ENCODE measurements at regions not wholly inside any gene's neighbourhood (a gene's known extent, or its start where the extent isn't known, plus 50 kb on each side); places are given as distances from the start of the nearest gene placed in this dataset.

- no peaks in the 10 kb centered on the region for H3K9me3 ChIP-seq (ENCODE audit: control insufficient read depth in 1 of 2, insufficient read depth in 1 of 2, low read depth in 1 of 2, low read length in 2 of 2)
- ChIA-PET CTCF (no interaction called here), POLR2A (no interaction called here), RAD21 (ENCODE audit: low non-redundant PET in 1 of 2, low total read pairs in 2 of 2, uncharacterized antibody in 2 of 2, unreplicated experiment in 2 of 2) (no interaction called here)
- ATAC-seq (no peak), DNase-seq (ENCODE audit: low read depth, low spot score) (no peak)
- no peaks in the 10 kb centered on the region for H4K20me1 ChIP-seq (ENCODE audit: insufficient read depth)
- no peak overlapping the region for H3K27ac ChIP-seq (ENCODE audit: low read depth, low read length)
- H3K4me2 ChIP-seq (ENCODE audit: low read length) = no peak overlapping the region
- H3K9me2 ChIP-seq (ENCODE audit: insufficient read depth) = no peaks in the 10 kb centered on the region; the same call in 1 of the 2 replicates
- no peaks in the 10 kb centered on the region for H3K27me3 ChIP-seq (ENCODE audit: insufficient read depth, low read length)
- H3K79me2 ChIP-seq (ENCODE audit: insufficient read depth, low read length) = no peaks in the 10 kb centered on the region
- TF ChIP-seq, protein P1, sequence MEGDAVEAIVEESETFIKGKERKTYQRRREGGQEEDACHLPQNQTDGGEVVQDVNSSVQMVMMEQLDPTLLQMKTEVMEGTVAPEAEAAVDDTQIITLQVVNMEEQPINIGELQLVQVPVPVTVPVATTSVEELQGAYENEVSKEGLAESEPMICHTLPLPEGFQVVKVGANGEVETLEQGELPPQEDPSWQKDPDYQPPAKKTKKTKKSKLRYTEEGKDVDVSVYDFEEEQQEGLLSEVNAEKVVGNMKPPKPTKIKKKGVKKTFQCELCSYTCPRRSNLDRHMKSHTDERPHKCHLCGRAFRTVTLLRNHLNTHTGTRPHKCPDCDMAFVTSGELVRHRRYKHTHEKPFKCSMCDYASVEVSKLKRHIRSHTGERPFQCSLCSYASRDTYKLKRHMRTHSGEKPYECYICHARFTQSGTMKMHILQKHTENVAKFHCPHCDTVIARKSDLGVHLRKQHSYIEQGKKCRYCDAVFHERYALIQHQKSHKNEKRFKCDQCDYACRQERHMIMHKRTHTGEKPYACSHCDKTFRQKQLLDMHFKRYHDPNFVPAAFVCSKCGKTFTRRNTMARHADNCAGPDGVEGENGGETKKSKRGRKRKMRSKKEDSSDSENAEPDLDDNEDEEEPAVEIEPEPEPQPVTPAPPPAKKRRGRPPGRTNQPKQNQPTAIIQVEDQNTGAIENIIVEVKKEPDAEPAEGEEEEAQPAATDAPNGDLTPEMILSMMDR (IDR thresholded peaks at IDR 0.05 in 2 of 3, conservative IDR thresholded peaks at IDR 0.05 in 1 of 3; ENCODE audit: borderline replicate concordance in 1 of 3, insufficient read depth in 1 of 3, low read depth in 2 of 3, low read length in 2 of 3) = no peak
- no peaks in the 10 kb centered on the region for H3K36me3 ChIP-seq (ENCODE audit: control insufficient read depth in 1 of 2, insufficient read depth in 2 of 2, low read length in 2 of 2)
- no TSS peak for BruUV-seq (replicated peaks)
- H2AFZ ChIP-seq (ENCODE audit: low read depth, low read length, poor library complexity, severe bottlenecking) = no peak overlapping the region
- H3K9ac ChIP-seq (ENCODE audit: low read length) = no peak overlapping the region
- H3K4me3 ChIP-seq (replicated peaks in 1 of 2; ENCODE audit: low read depth in 1 of 2, low read length in 2 of 2) = no peak overlapping the region
- intact Hi-C loops (cut with micrococcal nuclease) = no loop called here
- peaks cover 2 to 23% of the 10 kb centered on the region in 2 experiments; a peak in 3 of 4 replicates for H3K4me1 ChIP-seq (ENCODE audit: control insufficient read depth in 1 of 2, insufficient read depth in 2 of 2, low read length in 2 of 2)
These were observed 423.4 kb downstream of the CD83 start for GRCh38 chr6:14540810-14541540.

- POLR2A ChIA-PET = no interaction called here
- H3K9me2 ChIP-seq (ENCODE audit: insufficient read depth) = no peaks in the 10 kb centered on the region; the same call in 1 of the 2 replicates
- TF ChIP-seq TCF7L2 (IDR thresholded peaks at IDR 0.05; ENCODE audit: borderline replicate concordance, extremely low read depth, insufficient read depth, insufficient read length) = no peak
- TF ChIP-seq, protein P1 (IDR thresholded peaks at IDR 0.05 in 2 of 3, conservative IDR thresholded peaks at IDR 0.05 in 1 of 3; ENCODE audit: borderline replicate concordance in 1 of 3, insufficient read depth in 1 of 3, low read depth in 2 of 3, low read length in 2 of 3) = no peak
- peak; percentile 53 for TF ChIP-seq JUND (IDR thresholded peaks at IDR 0.05)
- no peak for TF ChIP-seq POLR2AphosphoS5 (IDR thresholded peaks at IDR 0.05; ENCODE audit: low read depth, low read length)
- TF ChIP-seq SIN3A (IDR thresholded peaks at IDR 0.05; ENCODE audit: low read depth) = no peak
- TF ChIP-seq POLR2A (IDR thresholded peaks at IDR 0.05; ENCODE audit: borderline replicate concordance, extremely low read depth, insufficient read depth, insufficient read length) = no peak
- TF ChIP-seq SP1 (IDR thresholded peaks at IDR 0.05; ENCODE audit: low read depth) = no peak
- TF ChIP-seq YY1 (IDR thresholded peaks at IDR 0.05; ENCODE audit: extremely low read depth, insufficient replicate concordance, low read depth, low read length) = no peak
- TF ChIP-seq FOSL1 (IDR thresholded peaks at IDR 0.05; ENCODE audit: low read depth) = 0 out of 2 replicates have a peak, but pooled peaks have one; percentile 36
- no peak for TF ChIP-seq CEBPB (IDR thresholded peaks at IDR 0.05; ENCODE audit: low read depth)
- peak; percentile 82 for TF ChIP-seq EGR1 (IDR thresholded peaks at IDR 0.05; ENCODE audit: low read depth)
- TF ChIP-seq CBX3 (IDR thresholded peaks at IDR 0.05; ENCODE audit: low read depth) = 0 out of 2 replicates have a peak, but pooled peaks have one; percentile 10
- TF ChIP-seq SRF (IDR thresholded peaks at IDR 0.05; ENCODE audit: low read depth) = no peak
- no peak for TF ChIP-seq ZFX (IDR thresholded peaks at IDR 0.05)
These were observed 425.2 kb downstream of the CD83 start for GRCh38 chr6:14542670-14543366.

More at GRCh38 chr6:14542670-14543366, 425.2 kb downstream of the CD83 start:
- no peaks in the 10 kb centered on the region for H4K20me1 ChIP-seq (ENCODE audit: insufficient read depth)
- peaks cover 2 to 23% of the 10 kb centered on the region in 2 experiments; a peak in 3 of 4 replicates for H3K4me1 ChIP-seq (ENCODE audit: control insufficient read depth in 1 of 2, insufficient read depth in 2 of 2, low read length in 2 of 2)
- DNase-seq (ENCODE audit: low read depth, low spot score) (peak; percentile 29), ATAC-seq (peak; percentile 88)
- no peak overlapping the region for H2AFZ ChIP-seq (ENCODE audit: low read depth, low read length, poor library complexity, severe bottlenecking)
- H3K79me2 ChIP-seq (ENCODE audit: insufficient read depth, low read length) = no peaks in the 10 kb centered on the region
- ChIA-PET CTCF (no interaction called here), RAD21 (ENCODE audit: low non-redundant PET in 1 of 2, low total read pairs in 2 of 2, uncharacterized antibody in 2 of 2, unreplicated experiment in 2 of 2) (interaction anchor here in 1 of 2 experiments (0.6 kb wide), 1 partner anchor 22 kb away, joined by 3 read pairs; no protein-coding TSS in a partner anchor)
- no peak overlapping the region for H3K9ac ChIP-seq (ENCODE audit: low read length)
- BruUV-seq (replicated peaks) = no TSS peak
- H3K4me3 ChIP-seq (replicated peaks in 1 of 2; ENCODE audit: low read depth in 1 of 2, low read length in 2 of 2) = no peak overlapping the region
- H3K27me3 ChIP-seq (ENCODE audit: insufficient read depth, low read length) = no peaks in the 10 kb centered on the region
- H3K27ac ChIP-seq (ENCODE audit: low read depth, low read length) = no peak overlapping the region
- no peaks in the 10 kb centered on the region for H3K9me3 ChIP-seq (ENCODE audit: control insufficient read depth in 1 of 2, insufficient read depth in 1 of 2, low read depth in 1 of 2, low read length in 2 of 2)
- intact Hi-C loops (cut with micrococcal nuclease) = no loop called here
- no peaks in the 10 kb centered on the region for H3K36me3 ChIP-seq (ENCODE audit: control insufficient read depth in 1 of 2, insufficient read depth in 2 of 2, low read length in 2 of 2)
- peak overlapping the region; percentile 51 for H3K4me2 ChIP-seq (ENCODE audit: low read length)

Data from HCT116 (cell line).